Stomach (tissue), 8 donors: ENCODE measurements at regions not wholly inside any gene's neighbourhood (a gene's known extent, or its start where the extent isn't known, plus 50 kb on each side); places are given as distances from the start of the nearest gene placed in this dataset.

Experiments used
- DNase-seq, 2 donors: peaks; one replicate each; pipeline versions ENCODE4 v3.0.0 to v3.0.0-alpha.2; 2013 to 2019
- H3K27ac ChIP-seq, 5 donors: fragments of 200-600 bp in 4 of 5; sonication (generic) in 4 of 5; one replicate each; pipeline ENCODE4 v1.5.1; 2013 to 2019; ENCODE audit warnings: mild to moderate bottlenecking in 1 of 5, moderate library complexity in 1 of 5
- H3K27me3 ChIP-seq, 3 donors: fragments of 200-600 bp; sonication (generic); one replicate each; pipeline ENCODE4 v1.5.1; 2017 to 2019; ENCODE audit warnings: mixed run types in 1 of 3
- H3K36me3 ChIP-seq, 4 donors: fragments of 200-600 bp; sonication (generic); 1 replicate in 3 of 4; 2 replicates in 1 of 4; pipeline ENCODE4 v1.5.1; 2016 to 2019
- H3K4me1 ChIP-seq, 4 donors: fragments of 200-600 bp; sonication (generic); one replicate each; pipeline ENCODE4 v1.5.1; 2016 to 2019
- H3K4me3 ChIP-seq, 4 donors: fragments of 200-600 bp; sonication (generic) in 3 of 4; one replicate each; pipeline ENCODE4 v1.5.1; 2016 to 2019; ENCODE audit warnings: mild to moderate bottlenecking in 1 of 4
- H3K9me3 ChIP-seq, 4 donors: fragments of 200-600 bp; sonication (generic); one replicate each; pipeline ENCODE4 v1.5.1; 2016 to 2019
- EP300 ChIP-seq: sonication (generic); formaldehyde crosslinking; IDR thresholded peaks from one replicate; pipeline ENCODE4 v1.6.1; 2017; ENCODE audit warnings: antibody characterized with exemption
- POLR2A ChIP-seq, 4 donors: fragments of 450-650 bp; IDR thresholded peaks; one replicate each; pipeline ENCODE4 v1.6.1; 2016; ENCODE audit warnings: antibody characterized with exemption in 4 of 4, control low read depth in 2 of 4, mild to moderate bottlenecking in 1 of 4, moderate library complexity in 1 of 4
- POLR2AphosphoS5 ChIP-seq, 3 donors: sonication (generic); formaldehyde crosslinking; IDR thresholded peaks; one replicate each; pipeline ENCODE4 v1.6.1; 2016; ENCODE audit warnings: antibody characterized with exemption in 3 of 3
- WGBS, 5 donors: extraction: QIAGEN DNeasy Blood & Tissue Kit in 3 of 5; methylation state at CpG; one replicate each; pipeline versions ENCODE4 v1.1.5 to v1.1.7; 2013 to 2018; 5-methylcytosine and 5-hydroxymethylcytosine counted together
- intact Hi-C: fragments of 100-400 bp; cut with DNase I; formaldehyde crosslinking; loops from one replicate; pipeline ENCODE4 v1.15.1; 2023; ENCODE audit warnings: low total_unique reads
- TF ChIP-seq, protein P1 (sequence below), 7 experiments: fragments of 450-650 bp in 4 of 7; fragments of 200-600 bp in 3 of 7; sonication (generic) in 3 of 7; IDR thresholded peaks; one replicate each; pipeline ENCODE4 v1.5.1; 2016 to 2019; ENCODE audit warnings: antibody characterized with exemption in 7 of 7, control low read depth in 2 of 7, mild to moderate bottlenecking in 1 of 7
- donor health status: healthy with polysubstance abuse.
- donor health status: Bipolar disorder and iron deficiency.
- donor health status: healthy.

DNA sequence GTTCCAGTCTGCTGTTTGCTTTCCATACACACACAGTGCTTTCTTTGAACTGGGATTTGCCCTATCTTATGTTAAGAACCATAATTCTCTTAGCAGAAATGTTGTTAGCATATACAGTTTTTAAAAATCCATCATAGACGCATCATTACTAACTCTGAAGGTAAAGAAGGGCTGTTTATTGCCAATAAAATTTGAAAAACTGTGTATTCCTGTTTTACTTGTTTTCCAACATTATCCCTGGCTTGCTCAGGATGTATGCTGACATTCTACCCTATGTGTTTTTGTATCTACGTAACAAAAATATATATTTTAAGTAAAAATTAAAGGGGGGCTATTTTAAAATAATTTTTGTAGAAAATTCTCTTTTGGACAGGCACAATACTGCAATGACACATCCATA, 857.2 kb downstream of the BRINP3 start:
- TF ChIP-seq POLR2AphosphoS5 (IDR thresholded peaks at IDR 0.05): no peak
- TF ChIP-seq POLR2A (IDR thresholded peaks at IDR 0.05): no peak
- TF ChIP-seq, protein P1, sequence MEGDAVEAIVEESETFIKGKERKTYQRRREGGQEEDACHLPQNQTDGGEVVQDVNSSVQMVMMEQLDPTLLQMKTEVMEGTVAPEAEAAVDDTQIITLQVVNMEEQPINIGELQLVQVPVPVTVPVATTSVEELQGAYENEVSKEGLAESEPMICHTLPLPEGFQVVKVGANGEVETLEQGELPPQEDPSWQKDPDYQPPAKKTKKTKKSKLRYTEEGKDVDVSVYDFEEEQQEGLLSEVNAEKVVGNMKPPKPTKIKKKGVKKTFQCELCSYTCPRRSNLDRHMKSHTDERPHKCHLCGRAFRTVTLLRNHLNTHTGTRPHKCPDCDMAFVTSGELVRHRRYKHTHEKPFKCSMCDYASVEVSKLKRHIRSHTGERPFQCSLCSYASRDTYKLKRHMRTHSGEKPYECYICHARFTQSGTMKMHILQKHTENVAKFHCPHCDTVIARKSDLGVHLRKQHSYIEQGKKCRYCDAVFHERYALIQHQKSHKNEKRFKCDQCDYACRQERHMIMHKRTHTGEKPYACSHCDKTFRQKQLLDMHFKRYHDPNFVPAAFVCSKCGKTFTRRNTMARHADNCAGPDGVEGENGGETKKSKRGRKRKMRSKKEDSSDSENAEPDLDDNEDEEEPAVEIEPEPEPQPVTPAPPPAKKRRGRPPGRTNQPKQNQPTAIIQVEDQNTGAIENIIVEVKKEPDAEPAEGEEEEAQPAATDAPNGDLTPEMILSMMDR (IDR thresholded peaks at IDR 0.05): no peak
- TF ChIP-seq EP300: no peak
- DNase-seq: no peak
- Histone ChIP-seq H3K27me3 (no peaks in the 10 kb centered on the region), H3K36me3 (no peaks in the 10 kb centered on the region), H3K4me3 (no peak overlapping the region), H3K9me3 (peaks cover 0 to 5% (median 0%) of the 10 kb centered on the region in 4 donors), H3K27ac (no peak overlapping the region), H3K4me1 (no peaks in the 10 kb centered on the region)
- intact Hi-C loops: no loop called here
- 75 to 86% (median 78%) methylated on average over 2 of the region's 2 CpGs for WGBS, 5 donors

DNA sequence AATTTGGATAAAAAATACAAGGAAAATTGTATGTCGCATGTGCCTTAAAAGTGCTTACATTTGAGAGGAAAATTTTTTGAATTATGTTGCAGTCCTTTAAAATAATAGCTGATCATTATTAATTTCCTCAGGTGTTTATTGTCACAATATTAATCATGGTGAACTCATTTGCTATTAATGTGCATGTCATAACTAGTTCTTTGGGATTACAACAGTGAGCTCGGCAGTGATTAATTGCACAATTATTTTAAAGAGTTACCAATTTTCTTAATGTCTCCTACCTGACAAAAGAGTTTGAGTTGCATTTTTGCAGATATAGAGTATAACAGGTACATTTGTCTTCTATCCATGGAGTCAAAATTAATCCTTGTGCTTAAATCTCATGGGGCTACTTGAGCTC, 854.3 kb downstream of the BRINP3 start:
- no peaks in the 10 kb centered on the region for H3K36me3 ChIP-seq
- H3K4me3 ChIP-seq: no peak overlapping the region
- no peaks in the 10 kb centered on the region for H3K27me3 ChIP-seq
- H3K4me1 ChIP-seq: no peaks in the 10 kb centered on the region
- no peak overlapping the region for H3K27ac ChIP-seq
- H3K9me3 ChIP-seq: peaks cover 0 to 2% (median 0%) of the 10 kb centered on the region in 4 donors
- no peak for TF ChIP-seq EP300
- TF ChIP-seq POLR2AphosphoS5 (IDR thresholded peaks at IDR 0.05): no peak
- TF ChIP-seq, protein P1 (IDR thresholded peaks at IDR 0.05): no peak
- TF ChIP-seq POLR2A (IDR thresholded peaks at IDR 0.05): no peak
- intact Hi-C loops: no loop called here
- WGBS, 5 donors: 91 to 96% (median 92%) methylated on average over 2 of the region's 2 CpGs
- no peak for DNase-seq

DNA sequence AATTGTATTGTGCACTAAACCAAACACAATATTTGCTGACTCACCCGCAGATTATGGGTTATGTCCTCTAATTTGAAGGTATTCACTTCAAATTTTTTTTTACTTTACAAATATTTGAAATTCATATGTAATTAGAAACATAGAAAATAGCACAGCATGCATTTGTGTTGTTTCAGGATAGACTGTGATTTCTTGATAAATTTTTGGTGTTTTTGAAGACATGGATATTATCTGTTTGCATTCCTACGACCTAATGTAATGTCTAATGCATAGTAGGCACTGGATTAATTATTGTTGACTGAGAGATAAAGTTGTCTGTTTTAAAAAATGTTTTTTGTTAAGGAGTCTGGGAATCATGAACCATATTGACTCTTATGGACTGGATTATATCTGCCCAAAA, 850.2 kb downstream of the BRINP3 start:
- H3K36me3 ChIP-seq: no peaks in the 10 kb centered on the region
- TF ChIP-seq, protein P1 (IDR thresholded peaks at IDR 0.05): no peak
- TF ChIP-seq EP300: no peak
- TF ChIP-seq POLR2AphosphoS5 (IDR thresholded peaks at IDR 0.05): no peak
- TF ChIP-seq POLR2A (IDR thresholded peaks at IDR 0.05): no peak
- no peaks in the 10 kb centered on the region for H3K4me1 ChIP-seq
- intact Hi-C loops: no loop called here
- no peak overlapping the region for H3K27ac ChIP-seq
- WGBS, 5 donors: 52 to 64% (median 55%) methylated on average over 2 of the region's 2 CpGs
- no peak overlapping the region for H3K4me3 ChIP-seq
- no peak for DNase-seq
- H3K9me3 ChIP-seq: no peaks in the 10 kb centered on the region
- H3K27me3 ChIP-seq: no peaks in the 10 kb centered on the region

DNA sequence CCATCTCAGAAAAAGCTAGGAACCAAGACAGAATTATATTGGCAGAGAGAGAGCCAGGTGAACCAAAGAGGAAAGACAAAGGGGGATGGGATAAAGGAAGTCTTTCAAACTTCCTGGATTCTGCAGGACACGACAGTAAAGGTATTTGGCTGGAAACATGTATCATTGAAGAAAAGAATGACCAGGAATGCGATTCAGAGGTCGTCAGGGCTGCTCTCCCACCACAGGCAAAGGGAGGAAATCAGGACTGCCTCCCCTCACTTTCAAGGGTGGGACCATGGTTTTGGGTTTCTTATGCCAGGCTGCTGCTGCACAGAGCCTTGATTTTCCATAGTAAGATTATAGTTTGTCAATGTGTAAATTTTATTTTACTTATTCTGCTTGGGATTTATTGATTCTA, 848.8 kb downstream of the BRINP3 start:
- 39 to 57% (median 47%) methylated on average over 3 of the region's 3 CpGs for WGBS, 5 donors
- intact Hi-C loops: no loop called here
- TF ChIP-seq EP300: no peak
- TF ChIP-seq POLR2AphosphoS5 (IDR thresholded peaks at IDR 0.05): no peak
- no peak for TF ChIP-seq POLR2A (IDR thresholded peaks at IDR 0.05)
- TF ChIP-seq, protein P1 (IDR thresholded peaks at IDR 0.05): no peak
- Histone ChIP-seq H3K36me3 (no peaks in the 10 kb centered on the region), H3K4me1 (no peaks in the 10 kb centered on the region), H3K9me3 (no peaks in the 10 kb centered on the region), H3K4me3 (no peak overlapping the region), H3K27me3 (no peaks in the 10 kb centered on the region), H3K27ac (no peak overlapping the region)
- DNase-seq: no peak
